ENCODE measurements at regions not wholly inside any gene's neighbourhood (a gene's known extent, or its start where the extent isn't known, plus 50 kb on each side); places are given as distances from the start of the nearest gene placed in this dataset.

- no peak for TF ChIP-seq JUNB (IDR thresholded peaks at IDR 0.05; ENCODE audit: unreplicated experiment)
- TF ChIP-seq, protein P1, sequence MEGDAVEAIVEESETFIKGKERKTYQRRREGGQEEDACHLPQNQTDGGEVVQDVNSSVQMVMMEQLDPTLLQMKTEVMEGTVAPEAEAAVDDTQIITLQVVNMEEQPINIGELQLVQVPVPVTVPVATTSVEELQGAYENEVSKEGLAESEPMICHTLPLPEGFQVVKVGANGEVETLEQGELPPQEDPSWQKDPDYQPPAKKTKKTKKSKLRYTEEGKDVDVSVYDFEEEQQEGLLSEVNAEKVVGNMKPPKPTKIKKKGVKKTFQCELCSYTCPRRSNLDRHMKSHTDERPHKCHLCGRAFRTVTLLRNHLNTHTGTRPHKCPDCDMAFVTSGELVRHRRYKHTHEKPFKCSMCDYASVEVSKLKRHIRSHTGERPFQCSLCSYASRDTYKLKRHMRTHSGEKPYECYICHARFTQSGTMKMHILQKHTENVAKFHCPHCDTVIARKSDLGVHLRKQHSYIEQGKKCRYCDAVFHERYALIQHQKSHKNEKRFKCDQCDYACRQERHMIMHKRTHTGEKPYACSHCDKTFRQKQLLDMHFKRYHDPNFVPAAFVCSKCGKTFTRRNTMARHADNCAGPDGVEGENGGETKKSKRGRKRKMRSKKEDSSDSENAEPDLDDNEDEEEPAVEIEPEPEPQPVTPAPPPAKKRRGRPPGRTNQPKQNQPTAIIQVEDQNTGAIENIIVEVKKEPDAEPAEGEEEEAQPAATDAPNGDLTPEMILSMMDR (conservative IDR thresholded peaks at IDR 0.05; ENCODE audit: low read depth in 2 of 2), result no peak
- no peak for TF ChIP-seq EZH2phosphoT487 (IDR thresholded peaks at IDR 0.05; ENCODE audit: unreplicated experiment)
- TF ChIP-seq REST (IDR thresholded peaks at IDR 0.05; ENCODE audit: unreplicated experiment), result no peak
- TF ChIP-seq POLR2AphosphoS5 (IDR thresholded peaks at IDR 0.05; ENCODE audit: low read depth), result no peak
- no peak for TF ChIP-seq EZH2 (IDR thresholded peaks at IDR 0.05; ENCODE audit: low read depth, unreplicated experiment)
Measured at GRCh38 chr13:110973007-110973700, 58.3 kb upstream of the ANKRD10 start.

All from GM23338 (cell line).